GM12878 (cell line): ENCODE measurements at regions not wholly inside any gene's neighbourhood (a gene's known extent, or its start where the extent isn't known, plus 50 kb on each side); places are given as distances from the start of the nearest gene placed in this dataset.
A peak's percentile ranks its signal among the peaks of the same experiment; 100 is the strongest.

Experiments used
- ATAC-seq: fragments of 200-7000 bp; cut with Tn5 transposase; 3 replicates; pipeline ENCODE4 v1.9.1; 2020; ENCODE audit warnings: mild to moderate bottlenecking, moderate library complexity
- BruUV-seq: library from RNA; stranded (reverse); fragments of 400-500 nt; replicated peaks from 2 replicates; lab custom pipeline; 2021; lab: Mats Ljungman, UMichigan
- CTCF ChIA-PET: fragments of 300-600 bp; sonication (Branson Sonifier 250); formaldehyde crosslinking; extraction: SDS; loops from one replicate; lab custom pipeline; 2021; ENCODE audit warnings: inconsistent platforms; lab: Yijun Ruan, JAX
- POLR2A ChIA-PET: fragments of 350-600 bp; formaldehyde crosslinking; extraction: SDS; loops from one replicate; lab custom pipeline; 2021; ENCODE audit warnings: inconsistent platforms; lab: Charles Lee
- RAD21 ChIA-PET: fragments of 300-600 bp; sonication (Branson Sonifier 250); formaldehyde crosslinking; loops from one replicate; lab custom pipeline; 2023; ENCODE audit warnings: antibody characterized with exemption; ENCODE audit not compliant: unreplicated experiment; lab: Charles Lee
- SMC1A ChIA-PET: fragments of 300-600 bp; sonication (Branson Sonifier 250); formaldehyde crosslinking; loops from one replicate; lab custom pipeline; 2023; ENCODE audit not compliant: unreplicated experiment, uncharacterized antibody; lab: Charles Lee
- DNase-seq: peaks from one replicate; pipeline ENCODE4 v3.0.0-alpha.2; 2011; ENCODE audit warnings: low read depth, low spot score
- FAIRE-seq: peaks from 3 replicates; lab custom pipeline; 2011; peaks lifted over from hg19 to GRCh38; lab: Jason Lieb, UNC
- H2AFZ ChIP-seq: 2 replicates; pipeline ENCODE4 v1.6.0; 2011; ENCODE audit warnings: low read depth, low read length, control low read depth; ENCODE audit not compliant: control insufficient read depth
- H3K27ac ChIP-seq: 2 replicates; pipeline ENCODE4 v1.5.1; 2011; ENCODE audit warnings: control low read depth; ENCODE audit not compliant: control insufficient read depth, insufficient read depth
- H3K27me3 ChIP-seq, 2 experiments: replicated peaks in 1 of 2; 2 replicates each; pipeline versions ENCODE4 v1.6.0 to v1.6.1; 2011; ENCODE audit warnings: low read length in 1 of 2; ENCODE audit not compliant: control insufficient read depth in 2 of 2, insufficient read depth in 2 of 2
- H3K36me3 ChIP-seq, 2 experiments: 2 replicates each; pipeline ENCODE4 v1.5.1; 2011; ENCODE audit warnings: low read length in 1 of 2; ENCODE audit not compliant: control insufficient read depth in 2 of 2, insufficient read depth in 2 of 2
- H3K4me1 ChIP-seq: 2 replicates; pipeline ENCODE4 v1.6.1; 2011; ENCODE audit warnings: mild to moderate bottlenecking, low read length, moderate library complexity, mixed read lengths; ENCODE audit not compliant: control insufficient read depth, insufficient read depth
- H3K4me2 ChIP-seq: 2 replicates; pipeline ENCODE4 v1.6.0; 2011; ENCODE audit warnings: control low read depth; ENCODE audit not compliant: control insufficient read depth, insufficient read depth
- H3K4me3 ChIP-seq: fragments of 200-600 bp; sonication (generic); 2 replicates; pipeline ENCODE4 v1.5.1; 2016
- H3K79me2 ChIP-seq: 2 replicates; pipeline ENCODE4 v1.6.0; 2011; ENCODE audit warnings: low read length; ENCODE audit not compliant: control insufficient read depth, insufficient read depth
- H3K9ac ChIP-seq: 2 replicates; pipeline ENCODE4 v1.8.0; 2011; ENCODE audit warnings: low read length, control low read depth, mixed read lengths; ENCODE audit not compliant: control insufficient read depth, insufficient read depth
- H3K9me3 ChIP-seq: replicated peaks from 3 replicates; pipeline ENCODE4 v1.5.1; 2011; ENCODE audit warnings: mild to moderate bottlenecking, low read length; ENCODE audit not compliant: control insufficient read depth, insufficient read depth
- H4K20me1 ChIP-seq: 2 replicates; pipeline ENCODE4 v1.6.0; 2011; ENCODE audit not compliant: control insufficient read depth, insufficient read depth
- RCOR1 ChIP-seq: conservative IDR thresholded peaks from 2 replicates; pipeline ENCODE4 v1.6.1; 2012; ENCODE audit warnings: low read depth, low read length, improper control_type of control experiment
- RUNX3 ChIP-seq: IDR thresholded peaks from 2 replicates; pipeline ENCODE4 v1.6.1; 2012; ENCODE audit warnings: low read length, inconsistent platforms
- USF2 ChIP-seq: IDR thresholded peaks from 2 replicates; pipeline ENCODE4 v1.6.1; 2011; ENCODE audit warnings: low read depth, low read length, improper control_type of control experiment, borderline replicate concordance
- whole genome bisulfite sequencing: methylation state at CpG from one replicate; pipeline ENCODE4 v1.1.6; 2016; ENCODE audit warnings: low lambda C conversion rate; ENCODE audit not compliant: insufficient replicate concordance, insufficient coverage; ENCODE audit errors: missing lambda C conversion rate; 5-methylcytosine and 5-hydroxymethylcytosine counted together
- in situ Hi-C: fragments of 300-500 bp; cut with MboI; formaldehyde crosslinking; loops from 9 replicates; pipeline ENCODE4 v1.14.3; 2018; ENCODE audit warnings: mixed read lengths
- intact Hi-C: fragments of 100-400 bp; cut with micrococcal nuclease; formaldehyde crosslinking; loops from one replicate; pipeline ENCODE4 v1.14.2; 2022; ENCODE audit not compliant: unreplicated experiment
- TF ChIP-seq, protein P1 (sequence below): fragments of 450-650 bp; IDR thresholded peaks from 2 replicates; pipeline ENCODE4 v1.6.1; 2018; ENCODE audit warnings: borderline replicate concordance, mild to moderate bottlenecking; ENCODE audit not compliant: partially characterized antibody

GRCh38 chr11:31922450-31922849, 111.3 kb upstream of the PAX6 start:
- no peaks in the 10 kb centered on the region for H3K4me1 ChIP-seq
- ChIA-PET SMC1A (interaction anchor here (0.6 kb wide), 1 partner anchor 27 kb away, joined by 3 read pairs; no protein-coding TSS in a partner anchor), CTCF (no interaction called here), RAD21 (no interaction called here), POLR2A (no interaction called here)
- 4% methylated on average over 3 of the region's 3 CpGs for WGBS
- H4K20me1 ChIP-seq = no peaks in the 10 kb centered on the region
- no TSS peak for BruUV-seq
- H3K27me3 ChIP-seq = peaks cover 0 to 7% of the 10 kb centered on the region in 2 experiments; a peak in 1 of 4 replicates
- no peaks in the 10 kb centered on the region for H3K79me2 ChIP-seq
- H3K27ac ChIP-seq = no peak overlapping the region
- H3K36me3 ChIP-seq = no peaks in the 10 kb centered on the region
- H2AFZ ChIP-seq = no peak overlapping the region
- no peak overlapping the region for H3K4me2 ChIP-seq
- DNase-seq = no peak
- intact Hi-C loops = no loop called here
- TF ChIP-seq RUNX3 (0 out of 2 replicates have a peak, but pooled peaks have one; percentile 11), USF2 (no peak)
- TF ChIP-seq, protein P1, sequence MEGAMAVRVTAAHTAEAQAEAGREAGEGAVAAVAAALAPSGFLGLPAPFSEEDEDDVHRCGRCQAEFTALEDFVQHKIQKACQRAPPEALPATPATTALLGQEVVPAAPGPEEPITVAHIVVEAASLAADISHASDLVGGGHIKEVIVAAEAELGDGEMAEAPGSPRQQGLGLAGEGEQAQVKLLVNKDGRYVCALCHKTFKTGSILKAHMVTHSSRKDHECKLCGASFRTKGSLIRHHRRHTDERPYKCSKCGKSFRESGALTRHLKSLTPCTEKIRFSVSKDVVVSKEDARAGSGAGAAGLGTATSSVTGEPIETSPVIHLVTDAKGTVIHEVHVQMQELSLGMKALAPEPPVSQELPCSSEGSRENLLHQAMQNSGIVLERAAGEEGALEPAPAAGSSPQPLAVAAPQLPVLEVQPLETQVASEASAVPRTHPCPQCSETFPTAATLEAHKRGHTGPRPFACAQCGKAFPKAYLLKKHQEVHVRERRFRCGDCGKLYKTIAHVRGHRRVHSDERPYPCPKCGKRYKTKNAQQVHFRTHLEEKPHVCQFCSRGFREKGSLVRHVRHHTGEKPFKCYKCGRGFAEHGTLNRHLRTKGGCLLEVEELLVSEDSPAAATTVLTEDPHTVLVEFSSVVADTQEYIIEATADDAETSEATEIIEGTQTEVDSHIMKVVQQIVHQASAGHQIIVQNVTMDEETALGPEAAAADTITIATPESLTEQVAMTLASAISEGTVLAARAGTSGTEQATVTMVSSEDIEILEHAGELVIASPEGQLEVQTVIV = no peak
- H3K4me3 ChIP-seq = no peak overlapping the region
- no peak overlapping the region for H3K9ac ChIP-seq
- no peaks in the 10 kb centered on the region for H3K9me3 ChIP-seq
- in situ Hi-C loops = no loop called here
- ATAC-seq = peak; percentile 33
- FAIRE-seq = no peak

DNA sequence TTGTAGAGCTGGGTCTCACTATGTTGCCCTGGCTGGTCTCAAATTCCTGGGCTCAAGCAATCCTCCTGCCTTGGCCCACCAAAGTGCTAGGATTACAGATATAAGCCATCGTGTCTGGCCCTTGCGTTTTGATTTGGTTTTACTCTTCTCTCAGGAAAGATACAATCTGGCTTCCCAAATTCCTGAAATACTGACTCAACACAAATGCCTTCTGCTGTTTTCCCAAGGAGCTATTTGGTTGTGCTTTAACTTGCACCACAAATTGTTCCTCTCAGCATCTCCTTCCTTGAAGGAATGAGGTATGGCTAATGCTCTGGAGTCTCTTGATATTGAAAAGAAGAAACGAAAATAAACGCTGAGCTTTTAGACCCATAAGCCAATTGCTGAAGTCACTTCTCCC, 110.0 kb upstream of the PAX6 start:
- no peaks in the 10 kb centered on the region for H4K20me1 ChIP-seq
- H3K9ac ChIP-seq = no peak overlapping the region
- no peak overlapping the region for H3K27ac ChIP-seq
- FAIRE-seq (no peak), ATAC-seq (no peak), DNase-seq (no peak)
- peaks cover 0 to 7% of the 10 kb centered on the region in 2 experiments; a peak in 1 of 4 replicates for H3K27me3 ChIP-seq
- no peaks in the 10 kb centered on the region for H3K36me3 ChIP-seq
- no peaks in the 10 kb centered on the region for H3K4me1 ChIP-seq
- no peak overlapping the region for H3K4me2 ChIP-seq
- RAD21 ChIA-PET = no interaction called here
- 55% methylated on average over 4 of the region's 4 CpGs for WGBS
- in situ Hi-C loops (no loop called here), intact Hi-C loops (no loop called here)
- H2AFZ ChIP-seq = no peak overlapping the region
- POLR2A ChIA-PET = no interaction called here
- SMC1A ChIA-PET = interaction anchor here (0.9 to 1.5 kb wide), 2 partner anchors 15 to 282 kb away, joined by 3 read pairs; no protein-coding TSS in a partner anchor
- H3K4me3 ChIP-seq = no peak overlapping the region
- H3K79me2 ChIP-seq = no peaks in the 10 kb centered on the region
- CTCF ChIA-PET = interaction anchor here (1.2 kb wide), 1 partner anchor 37 kb away, joined by 4 read pairs; no protein-coding TSS in a partner anchor
- no TSS peak for BruUV-seq
- TF ChIP-seq RCOR1 = no peak
- H3K9me3 ChIP-seq = no peaks in the 10 kb centered on the region
